SH-SY5Y (cell line): ENCODE measurements at regions not wholly inside any gene's neighbourhood (a gene's known extent, or its start where the extent isn't known, plus 50 kb on each side); places are given as distances from the start of the nearest gene placed in this dataset.

Experiments used
- GATA2 ChIP-seq: IDR thresholded peaks from 2 replicates; pipeline ENCODE4 v1.6.1; 2011; ENCODE audit warnings: mild to moderate bottlenecking, low read depth, low read length
- GATA3 ChIP-seq: IDR thresholded peaks from 2 replicates; pipeline ENCODE4 v1.6.1; 2011; ENCODE audit warnings: low read depth, mild to moderate bottlenecking, low read length, moderate library complexity

GRCh38 chr9:82126256-82126655, 137.7 kb downstream of the SPATA31D1 start:
- no peak for TF ChIP-seq GATA2
- TF ChIP-seq GATA3, result no peak
